Ramos (cell line): ENCODE measurements at regions not wholly inside any gene's neighbourhood (a gene's known extent, or its start where the extent isn't known, plus 50 kb on each side); places are given as distances from the start of the nearest gene placed in this dataset.

Experiments used
- in situ Hi-C: fragments of 300-500 bp; cut with MboI; formaldehyde crosslinking; loops from one replicate; pipeline ENCODE4 v1.14.3; 2022; ENCODE audit warnings: low sequenced_read_pairs; ENCODE audit not compliant: unreplicated experiment

DNA sequence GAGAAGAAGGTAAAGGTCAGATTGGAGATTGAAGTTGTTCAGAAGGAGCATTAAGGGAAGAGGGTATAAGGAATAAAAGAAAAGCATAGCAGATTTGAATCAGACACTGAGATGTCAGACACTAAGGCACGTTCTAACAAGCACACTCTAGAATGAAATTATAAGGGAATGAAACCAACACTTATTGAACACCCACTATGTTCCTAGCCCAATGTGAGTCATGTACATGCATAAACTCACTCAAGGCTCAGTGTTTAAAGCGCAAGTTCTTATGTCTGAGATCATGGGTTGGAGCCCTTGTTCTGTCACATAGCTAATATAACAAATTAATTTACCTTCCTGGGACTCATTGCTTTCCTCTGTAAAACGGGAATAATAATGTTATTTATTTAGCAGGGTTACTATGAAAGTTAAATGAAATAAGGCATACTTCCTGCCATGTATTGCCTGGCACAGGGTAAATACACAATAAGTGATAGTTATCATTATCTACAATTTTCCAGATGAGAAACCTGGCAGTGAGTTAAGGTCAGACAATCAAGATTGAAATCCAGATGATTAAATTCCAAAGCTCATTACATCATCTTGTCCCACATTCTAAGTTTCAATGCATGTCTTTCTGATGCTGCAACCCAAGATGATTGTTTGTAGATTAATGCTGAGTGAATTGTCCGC is 68.3 kb upstream of the DACH1 start:
- in situ Hi-C loops = no loop called here

DNA sequence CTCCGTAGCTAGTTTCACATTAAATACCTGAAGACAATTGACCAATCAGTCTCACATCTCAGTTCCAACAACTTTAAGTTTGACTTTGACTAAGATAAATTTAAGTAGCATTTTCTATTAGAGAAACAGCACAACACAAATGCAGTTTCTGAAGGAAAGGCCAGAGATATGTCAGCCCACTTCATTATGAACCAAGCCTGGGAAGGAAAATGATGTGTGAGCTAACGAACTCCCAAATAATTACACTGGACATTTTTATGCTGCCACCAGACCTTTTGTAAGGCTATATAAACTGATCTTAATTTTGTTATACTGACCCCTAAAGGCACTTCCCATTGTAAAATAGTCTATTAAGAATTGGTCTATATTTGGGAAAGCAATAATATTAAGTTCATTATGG is 57.9 kb upstream of the DACH1 start:
- in situ Hi-C loops = no loop called here

DNA sequence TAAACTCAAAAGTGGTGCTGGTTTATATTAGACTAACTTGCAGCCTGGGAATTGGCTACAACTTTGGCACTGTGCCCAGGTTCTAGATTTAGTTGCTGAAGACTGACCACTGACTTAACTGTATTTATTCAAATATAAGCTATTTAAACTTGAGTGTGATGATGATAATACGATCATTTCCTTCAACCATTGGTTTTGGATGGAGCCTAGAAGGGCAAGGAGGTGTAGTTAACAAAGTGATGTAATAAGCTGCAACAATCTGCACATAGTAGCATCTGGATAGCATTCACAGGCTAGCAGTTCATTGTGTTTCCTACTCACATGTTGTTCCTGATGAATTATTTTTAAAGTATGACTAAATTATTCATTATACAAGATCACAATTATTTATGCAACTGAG is 55.2 kb upstream of the DACH1 start:
- in situ Hi-C loops = no loop called here
